ES-I3 (cell line): ENCODE measurements at regions not wholly inside any gene's neighbourhood (a gene's known extent, or its start where the extent isn't known, plus 50 kb on each side); places are given as distances from the start of the nearest gene placed in this dataset.

ENCODE experiments used
- H3K36me3 ChIP-seq: 2 replicates; pipeline ENCODE4 v1.6.1; 2013; ENCODE audit warnings: mild to moderate bottlenecking, low read length, control low read depth, moderate library complexity; ENCODE audit not compliant: insufficient read depth
- H3K4me1 ChIP-seq: 2 replicates; pipeline ENCODE4 v1.6.1; 2013; ENCODE audit warnings: mild to moderate bottlenecking, control low read depth, low read length; ENCODE audit not compliant: insufficient read depth
- H3K9ac ChIP-seq: 2 replicates; pipeline ENCODE4 v1.6.1; 2013; ENCODE audit warnings: low read depth, mild to moderate bottlenecking, low read length, moderate library complexity
- H3K9me3 ChIP-seq: 2 replicates; pipeline ENCODE4 v1.6.1; 2013; ENCODE audit warnings: mild to moderate bottlenecking, low read length, moderate library complexity; ENCODE audit not compliant: control insufficient read depth, insufficient read depth

GRCh38 chr3:95352471-95352870 is 1289.6 kb downstream of the NSUN3 start:
- peaks cover 27% of the 10 kb centered on the region; the same call in 1 of the 2 replicates for H3K4me1 ChIP-seq
- no peak overlapping the region for H3K9ac ChIP-seq
- H3K9me3 ChIP-seq, result no peaks in the 10 kb centered on the region
- H3K36me3 ChIP-seq, result no peaks in the 10 kb centered on the region

GRCh38 chr3:95354489-95354888 is 1291.6 kb downstream of the NSUN3 start:
- Histone ChIP-seq H3K9me3 (no peaks in the 10 kb centered on the region), H3K36me3 (no peaks in the 10 kb centered on the region), H3K4me1 (peaks cover 23% of the 10 kb centered on the region; the same call in 1 of the 2 replicates), H3K9ac (no peak overlapping the region)

- H3K36me3 ChIP-seq, result no peaks in the 10 kb centered on the region
- H3K9ac ChIP-seq, result no peak overlapping the region
- peaks cover 17% of the 10 kb centered on the region; the same call in 1 of the 2 replicates for H3K4me1 ChIP-seq
- H3K9me3 ChIP-seq, result no peaks in the 10 kb centered on the region
These were observed 1294.1 kb downstream of the NSUN3 start for GRCh38 chr3:95356764-95357501.

DNA sequence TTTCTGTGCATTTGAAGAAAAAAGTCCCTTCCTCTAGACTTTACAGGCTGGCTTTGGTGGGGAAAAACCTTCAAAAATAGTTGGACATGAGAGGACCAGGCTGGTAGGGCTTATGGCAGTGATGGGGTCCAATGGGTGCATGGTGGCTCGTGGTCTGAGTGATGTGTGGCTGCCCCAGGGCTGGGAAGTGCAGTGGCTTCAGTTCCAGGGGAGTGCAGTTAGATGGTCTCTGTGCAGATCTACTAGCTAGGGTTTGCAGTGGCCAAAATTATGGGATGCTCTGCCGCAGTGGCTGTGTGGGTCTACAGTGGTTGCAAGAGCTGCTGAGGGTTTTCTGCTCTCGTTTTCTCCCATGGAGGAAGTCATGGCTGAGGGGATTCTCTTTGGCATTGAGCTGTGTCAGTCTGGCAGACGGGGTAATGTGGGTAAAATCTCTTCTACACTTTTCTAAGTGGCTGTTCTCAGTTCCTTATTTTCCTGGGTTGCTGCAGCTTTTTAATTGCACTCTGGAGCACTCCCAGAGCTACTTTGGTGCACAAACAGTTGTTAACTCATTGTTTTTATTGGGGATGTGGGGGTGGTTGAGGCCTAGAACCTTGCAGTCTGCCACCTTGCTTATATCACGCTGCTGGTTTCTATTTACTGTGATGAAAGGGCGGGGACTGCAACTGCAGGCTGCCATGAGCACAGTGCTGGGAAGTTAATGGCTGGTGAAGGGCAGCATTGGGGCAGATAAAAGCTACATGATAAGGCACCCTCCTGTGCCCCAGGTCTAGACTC is 1324.6 kb downstream of the NSUN3 start:
- no peaks in the 10 kb centered on the region for H3K4me1 ChIP-seq
- H3K36me3 ChIP-seq, result no peaks in the 10 kb centered on the region
- no peak overlapping the region for H3K9ac ChIP-seq
- H3K9me3 ChIP-seq, result no peaks in the 10 kb centered on the region

DNA sequence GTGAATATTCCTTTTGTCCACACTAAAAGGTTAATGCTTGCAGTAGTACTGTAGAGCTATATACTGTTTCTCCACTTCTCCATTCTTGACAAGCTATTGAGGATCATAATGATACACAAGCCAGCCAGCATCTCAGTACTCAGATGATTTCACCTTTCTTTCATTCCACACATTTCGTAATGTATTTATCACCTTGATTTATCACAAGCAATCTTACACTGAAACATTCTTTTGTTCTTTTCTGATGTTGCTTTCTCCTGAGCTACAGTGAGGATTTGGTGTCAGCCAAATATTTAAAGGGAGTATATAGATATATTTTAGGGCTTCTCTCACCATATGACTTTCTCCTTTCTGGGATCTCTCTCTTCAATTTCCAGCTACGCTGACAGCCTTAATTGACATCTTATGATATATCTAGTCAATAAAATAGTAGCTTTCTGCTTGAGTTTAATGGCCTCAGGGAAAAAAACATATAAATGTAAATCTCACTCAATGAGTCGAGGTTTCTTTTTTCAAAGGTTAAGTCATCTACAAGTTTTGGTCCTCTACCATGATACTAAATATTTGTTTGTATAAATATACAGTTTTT is 1327.0 kb downstream of the NSUN3 start:
- Histone ChIP-seq H3K4me1 (no peaks in the 10 kb centered on the region), H3K9ac (no peak overlapping the region), H3K36me3 (no peaks in the 10 kb centered on the region), H3K9me3 (no peaks in the 10 kb centered on the region)

DNA sequence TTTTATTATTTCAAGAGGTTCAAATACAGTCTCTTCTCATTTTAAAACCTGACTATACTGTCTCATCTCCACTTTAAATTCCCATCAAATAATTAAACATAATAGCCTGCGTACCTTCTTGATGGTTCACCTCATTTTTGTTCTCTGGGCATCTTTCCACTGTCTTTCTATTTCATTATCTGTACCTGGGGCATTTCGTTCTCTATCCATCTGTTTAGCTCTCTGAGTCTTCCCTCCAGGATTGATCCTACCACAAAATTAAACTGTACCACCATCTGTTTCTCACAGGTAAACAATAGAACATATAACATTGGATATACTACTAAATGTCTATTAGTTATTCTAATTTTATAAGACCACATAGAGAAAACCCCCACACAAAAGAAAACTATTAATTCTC is 1331.4 kb downstream of the NSUN3 start:
- no peaks in the 10 kb centered on the region for H3K4me1 ChIP-seq
- no peak overlapping the region for H3K9ac ChIP-seq

GRCh38 chr3:95399585-95399984 is 1336.7 kb downstream of the NSUN3 start:
- no peaks in the 10 kb centered on the region for H3K36me3 ChIP-seq
- no peaks in the 10 kb centered on the region for H3K9me3 ChIP-seq

More for the DNA sequence above, 1331.4 kb downstream of the NSUN3 start:
- no peaks in the 10 kb centered on the region for H3K9me3 ChIP-seq
- H3K36me3 ChIP-seq, result no peaks in the 10 kb centered on the region

GRCh38 chr3:95401693-95402092 is 1338.8 kb downstream of the NSUN3 start:
- Histone ChIP-seq H3K9ac (no peak overlapping the region), H3K36me3 (no peaks in the 10 kb centered on the region), H3K9me3 (no peaks in the 10 kb centered on the region), H3K4me1 (0 out of 2 replicates have a peak, but pooled peaks cover 3% of the 10 kb centered on the region)

More at GRCh38 chr3:95399585-95399984, 1336.7 kb downstream of the NSUN3 start:
- Histone ChIP-seq H3K4me1 (0 out of 2 replicates have a peak, but pooled peaks cover 3% of the 10 kb centered on the region), H3K9ac (no peak overlapping the region)

DNA sequence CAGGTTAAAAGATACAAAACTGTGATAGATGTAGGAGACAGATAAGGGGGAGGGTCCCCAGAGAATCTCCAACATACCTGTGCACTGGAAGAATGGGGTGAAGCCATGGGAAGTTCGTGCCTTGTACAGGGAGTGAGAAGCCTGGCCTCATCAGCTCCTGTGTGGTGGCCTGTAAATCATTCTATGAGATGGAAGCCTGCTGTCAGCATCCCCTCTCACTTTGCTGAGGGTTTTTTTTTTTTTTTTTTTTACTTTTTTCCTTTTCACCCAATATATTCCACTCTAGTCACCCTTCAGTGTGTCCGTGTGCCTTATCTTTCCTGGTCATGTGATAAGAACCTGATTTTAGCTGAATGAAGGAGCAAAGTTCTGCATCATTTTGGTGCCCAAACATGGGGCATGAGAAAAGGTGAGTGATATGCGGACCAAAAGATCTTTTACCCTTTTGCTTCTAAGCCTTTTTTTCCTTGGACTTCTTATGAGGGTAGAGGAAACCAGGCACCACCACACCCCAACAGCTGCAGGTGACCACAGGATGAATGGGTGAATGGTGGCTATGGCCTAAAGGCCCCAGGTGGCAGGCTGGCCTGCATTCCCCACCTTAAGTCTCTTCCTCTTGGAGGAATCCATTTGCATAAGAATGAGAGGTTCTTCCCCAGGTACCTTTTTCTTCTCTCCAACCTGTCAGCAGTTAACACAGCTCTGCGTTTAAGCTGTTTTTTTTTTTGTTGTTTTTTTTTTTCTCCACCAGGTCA is 1345.0 kb downstream of the NSUN3 start:
- H3K36me3 ChIP-seq, result no peaks in the 10 kb centered on the region
- peaks cover 2% of the 10 kb centered on the region; the same call in 1 of the 2 replicates for H3K9me3 ChIP-seq
- no peak overlapping the region for H3K9ac ChIP-seq
- peaks cover 13% of the 10 kb centered on the region for H3K4me1 ChIP-seq

- Histone ChIP-seq H3K36me3 (no peaks in the 10 kb centered on the region), H3K9me3 (peaks cover 2% of the 10 kb centered on the region; the same call in 1 of the 2 replicates), H3K4me1 (peaks cover 13% of the 10 kb centered on the region), H3K9ac (no peak overlapping the region)
These were observed 1345.6 kb downstream of the NSUN3 start for GRCh38 chr3:95408464-95408862.

DNA sequence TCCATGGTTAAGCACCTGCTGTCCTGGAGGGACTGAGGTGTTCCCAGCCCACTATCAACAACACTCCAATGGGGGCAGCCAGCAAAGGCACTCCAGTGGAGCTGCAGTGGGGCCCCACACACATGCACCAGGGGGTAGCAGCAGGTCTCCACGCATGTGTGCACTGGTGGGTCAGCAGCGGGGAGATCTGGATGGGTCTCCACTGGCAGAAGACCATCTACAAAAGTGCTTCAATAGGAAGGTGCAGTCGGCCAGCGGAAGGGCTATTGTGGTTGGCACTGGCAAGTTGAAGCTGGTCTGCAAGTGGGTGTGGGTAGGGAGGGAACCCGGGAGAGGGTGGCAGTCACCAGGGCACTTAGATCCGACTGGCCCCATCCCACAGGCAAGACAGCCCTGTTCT is 1355.4 kb downstream of the NSUN3 start:
- Histone ChIP-seq H3K9ac (no peak overlapping the region), H3K36me3 (no peaks in the 10 kb centered on the region), H3K4me1 (no peaks in the 10 kb centered on the region), H3K9me3 (no peaks in the 10 kb centered on the region)

- no peak overlapping the region for H3K9ac ChIP-seq
- no peaks in the 10 kb centered on the region for H3K9me3 ChIP-seq
- H3K36me3 ChIP-seq, result no peaks in the 10 kb centered on the region
- no peaks in the 10 kb centered on the region for H3K4me1 ChIP-seq
These were observed 1361.4 kb downstream of the NSUN3 start for GRCh38 chr3:95424279-95424678.

- Histone ChIP-seq H3K36me3 (no peaks in the 10 kb centered on the region), H3K9ac (no peak overlapping the region), H3K4me1 (no peaks in the 10 kb centered on the region), H3K9me3 (no peaks in the 10 kb centered on the region; the same call in 1 of the 2 replicates)
These were observed 1371.6 kb downstream of the NSUN3 start for GRCh38 chr3:95434491-95434890.

DNA sequence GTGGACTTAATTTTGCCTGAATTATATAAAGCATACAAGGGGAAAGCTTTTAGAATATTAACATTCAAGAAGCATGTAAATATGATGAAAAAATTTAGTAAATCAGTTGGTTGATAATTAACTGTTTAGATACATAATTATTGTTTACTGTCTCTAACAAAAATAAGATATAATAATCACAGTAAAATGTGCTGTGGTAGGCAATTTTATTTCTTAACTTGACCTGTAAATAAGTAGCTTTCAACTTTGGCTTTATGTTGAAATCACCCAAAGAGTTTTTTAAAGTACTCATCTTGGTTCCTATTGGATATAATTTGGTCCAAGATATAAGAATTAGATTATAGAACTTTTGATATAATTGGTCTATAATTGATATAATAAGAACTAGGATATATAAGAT is 1374.5 kb downstream of the NSUN3 start:
- Histone ChIP-seq H3K36me3 (no peaks in the 10 kb centered on the region), H3K9me3 (no peaks in the 10 kb centered on the region), H3K9ac (no peak overlapping the region), H3K4me1 (no peaks in the 10 kb centered on the region)
